GM04503 (cell line): ENCODE measurements at regions not wholly inside any gene's neighbourhood (a gene's known extent, or its start where the extent isn't known, plus 50 kb on each side); places are given as distances from the start of the nearest gene placed in this dataset.

Experiments used
- DNase-seq: peaks from one replicate; pipeline ENCODE4 v3.0.0-alpha.2; 2012; ENCODE audit warnings: low read depth

GRCh38 chr10:8898745-8899330 is 844.4 kb downstream of the GATA3 start:
- DNase-seq = no peak

- DNase-seq = no peak
Measured at GRCh38 chr10:8902926-8903325, 848.4 kb downstream of the GATA3 start.

GRCh38 chr10:8908013-8908412 is 853.5 kb downstream of the GATA3 start:
- no peak for DNase-seq

- no peak for DNase-seq
Measured at GRCh38 chr10:8910314-8910713, 855.8 kb downstream of the GATA3 start.

- DNase-seq = no peak
Measured at GRCh38 chr10:8911032-8911431, 856.5 kb downstream of the GATA3 start.

- no peak for DNase-seq
Measured at GRCh38 chr10:8912108-8912507, 857.6 kb downstream of the GATA3 start.

- no peak for DNase-seq
Measured at GRCh38 chr10:8913720-8914119, 859.2 kb downstream of the GATA3 start.

GRCh38 chr10:8919280-8919679 is 864.8 kb downstream of the GATA3 start:
- no peak for DNase-seq

GRCh38 chr10:8921568-8921967 is 867.1 kb downstream of the GATA3 start:
- no peak for DNase-seq

- DNase-seq = no peak
Measured at GRCh38 chr10:8923096-8923495, 868.6 kb downstream of the GATA3 start.

- DNase-seq = no peak
Measured at GRCh38 chr10:8927705-8928104, 873.2 kb downstream of the GATA3 start.

- no peak for DNase-seq
Measured at GRCh38 chr10:8946451-8946850, 892.0 kb downstream of the GATA3 start.

GRCh38 chr10:8950978-8951377 is 896.5 kb downstream of the GATA3 start:
- DNase-seq = no peak

- DNase-seq = no peak
Measured at GRCh38 chr10:8951440-8952089, 897.1 kb downstream of the GATA3 start.

GRCh38 chr10:8956400-8956799 is 901.9 kb downstream of the GATA3 start:
- DNase-seq = no peak

- no peak for DNase-seq
Measured at GRCh38 chr10:8962249-8962648, 907.8 kb downstream of the GATA3 start.

- DNase-seq = no peak
Measured at GRCh38 chr10:8967061-8967460, 912.6 kb downstream of the GATA3 start.

GRCh38 chr10:8969853-8970252 is 915.4 kb downstream of the GATA3 start:
- DNase-seq = no peak

GRCh38 chr10:8975535-8975934 is 921.0 kb downstream of the GATA3 start:
- no peak for DNase-seq

GRCh38 chr10:8978100-8978499 is 923.6 kb downstream of the GATA3 start:
- DNase-seq = no peak

- no peak for DNase-seq
Measured at GRCh38 chr10:8979976-8980375, 925.5 kb downstream of the GATA3 start.

GRCh38 chr10:8981277-8981676 is 926.8 kb downstream of the GATA3 start:
- DNase-seq = no peak

- no peak for DNase-seq
Measured at GRCh38 chr10:8985651-8986050, 931.2 kb downstream of the GATA3 start.

GRCh38 chr10:8986975-8987374 is 932.5 kb downstream of the GATA3 start:
- no peak for DNase-seq
